Dermis microvascular lymphatic vessel endothelial cell (primary cell): ENCODE measurements at regions not wholly inside any gene's neighbourhood (a gene's known extent, or its start where the extent isn't known, plus 50 kb on each side); places are given as distances from the start of the nearest gene placed in this dataset.

Experiments used
- DNase-seq, 2 donors: peaks; one replicate each; pipeline versions ENCODE4 v3.0.0 to v3.0.0-alpha.2; 2010; ENCODE audit warnings: low read depth in 2 of 2

- DNase-seq, result no peak
Measured at GRCh38 chr10:30256084-30256483, 93.0 kb downstream of the MTPAP start.

GRCh38 chr10:30254926-30255325, 94.2 kb downstream of the MTPAP start:
- no peak for DNase-seq

GRCh38 chr10:30248728-30249127, 100.3 kb downstream of the MTPAP start:
- no peak for DNase-seq

GRCh38 chr10:30247704-30248103, 101.4 kb downstream of the MTPAP start:
- no peak for DNase-seq

- DNase-seq, result no peak
Measured at GRCh38 chr10:30241422-30242110, 107.5 kb downstream of the MTPAP start.

GRCh38 chr10:30238836-30239235, 110.2 kb downstream of the MTPAP start:
- peak in 1 of 2 donors; percentile 55 for DNase-seq

- no peak for DNase-seq
Measured at GRCh38 chr10:30233186-30233959, 115.7 kb downstream of the MTPAP start.

- DNase-seq, result no peak
Measured at GRCh38 chr10:30231709-30232108, 117.4 kb downstream of the MTPAP start.

- DNase-seq, result no peak
Measured at GRCh38 chr10:30231071-30231652, 117.9 kb downstream of the MTPAP start.

- DNase-seq, result no peak
Measured at GRCh38 chr10:30229536-30229935, 119.5 kb downstream of the MTPAP start.

- no peak for DNase-seq
Measured at GRCh38 chr10:30228417-30229036, 120.6 kb downstream of the MTPAP start.

- peak in 1 of 2 donors; percentile 45 for DNase-seq
Measured at GRCh38 chr10:30227481-30227880, 121.6 kb downstream of the MTPAP start.

GRCh38 chr10:30219971-30220751, 128.9 kb downstream of the MTPAP start:
- peak; percentile 56 to 70 for DNase-seq

GRCh38 chr10:30216821-30217220, 132.3 kb downstream of the MTPAP start:
- no peak for DNase-seq

- DNase-seq, result peak; percentile 57 to 66
Measured at GRCh38 chr10:30215623-30216022, 133.5 kb downstream of the MTPAP start.

- no peak for DNase-seq
Measured at GRCh38 chr10:30215141-30215540, 133.9 kb downstream of the MTPAP start.

GRCh38 chr10:30210296-30210695, 138.8 kb downstream of the MTPAP start:
- no peak for DNase-seq

- DNase-seq, result no peak
Measured at GRCh38 chr10:30208330-30208729, 140.7 kb downstream of the MTPAP start.

GRCh38 chr10:30207485-30208052, 141.5 kb downstream of the MTPAP start:
- peak in 1 of 2 donors; percentile 19 for DNase-seq

- DNase-seq, result no peak
Measured at GRCh38 chr10:30200017-30200415, 140.6 kb upstream of the JCAD start.
